ENCODE measurements at regions not wholly inside any gene's neighbourhood (a gene's known extent, or its start where the extent isn't known, plus 50 kb on each side); places are given as distances from the start of the nearest gene placed in this dataset.

GRCh38 chr1:221456918-221457317 is 285.0 kb downstream of the DUSP10 start:
- no peak overlapping the region for H3K27ac ChIP-seq
- no peak overlapping the region for H3K4me3 ChIP-seq (ENCODE audit: low read depth, low read length)
- DNase-seq, result no peak
- TF ChIP-seq, protein P1, sequence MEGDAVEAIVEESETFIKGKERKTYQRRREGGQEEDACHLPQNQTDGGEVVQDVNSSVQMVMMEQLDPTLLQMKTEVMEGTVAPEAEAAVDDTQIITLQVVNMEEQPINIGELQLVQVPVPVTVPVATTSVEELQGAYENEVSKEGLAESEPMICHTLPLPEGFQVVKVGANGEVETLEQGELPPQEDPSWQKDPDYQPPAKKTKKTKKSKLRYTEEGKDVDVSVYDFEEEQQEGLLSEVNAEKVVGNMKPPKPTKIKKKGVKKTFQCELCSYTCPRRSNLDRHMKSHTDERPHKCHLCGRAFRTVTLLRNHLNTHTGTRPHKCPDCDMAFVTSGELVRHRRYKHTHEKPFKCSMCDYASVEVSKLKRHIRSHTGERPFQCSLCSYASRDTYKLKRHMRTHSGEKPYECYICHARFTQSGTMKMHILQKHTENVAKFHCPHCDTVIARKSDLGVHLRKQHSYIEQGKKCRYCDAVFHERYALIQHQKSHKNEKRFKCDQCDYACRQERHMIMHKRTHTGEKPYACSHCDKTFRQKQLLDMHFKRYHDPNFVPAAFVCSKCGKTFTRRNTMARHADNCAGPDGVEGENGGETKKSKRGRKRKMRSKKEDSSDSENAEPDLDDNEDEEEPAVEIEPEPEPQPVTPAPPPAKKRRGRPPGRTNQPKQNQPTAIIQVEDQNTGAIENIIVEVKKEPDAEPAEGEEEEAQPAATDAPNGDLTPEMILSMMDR (IDR thresholded peaks at IDR 0.05; ENCODE audit: low read depth, low read length), result no peak
- no peaks in the 10 kb centered on the region for H3K9me3 ChIP-seq (ENCODE audit: severe bottlenecking)
- H3K36me3 ChIP-seq, result no peaks in the 10 kb centered on the region
- H3K27me3 ChIP-seq (ENCODE audit: insufficient read depth, low read depth, severe bottlenecking), result no peaks in the 10 kb centered on the region

- Histone ChIP-seq H3K36me3 (no peaks in the 10 kb centered on the region), H3K27ac (no peak overlapping the region), H3K27me3 (ENCODE audit: insufficient read depth, low read depth, severe bottlenecking) (no peaks in the 10 kb centered on the region), H3K9me3 (ENCODE audit: severe bottlenecking) (no peaks in the 10 kb centered on the region), H3K4me3 (ENCODE audit: low read depth, low read length) (no peak overlapping the region)
- DNase-seq, result no peak
- TF ChIP-seq, protein P1 (IDR thresholded peaks at IDR 0.05; ENCODE audit: low read depth, low read length), result no peak
These were observed 284.0 kb downstream of the DUSP10 start for GRCh38 chr1:221457685-221458446.

DNA sequence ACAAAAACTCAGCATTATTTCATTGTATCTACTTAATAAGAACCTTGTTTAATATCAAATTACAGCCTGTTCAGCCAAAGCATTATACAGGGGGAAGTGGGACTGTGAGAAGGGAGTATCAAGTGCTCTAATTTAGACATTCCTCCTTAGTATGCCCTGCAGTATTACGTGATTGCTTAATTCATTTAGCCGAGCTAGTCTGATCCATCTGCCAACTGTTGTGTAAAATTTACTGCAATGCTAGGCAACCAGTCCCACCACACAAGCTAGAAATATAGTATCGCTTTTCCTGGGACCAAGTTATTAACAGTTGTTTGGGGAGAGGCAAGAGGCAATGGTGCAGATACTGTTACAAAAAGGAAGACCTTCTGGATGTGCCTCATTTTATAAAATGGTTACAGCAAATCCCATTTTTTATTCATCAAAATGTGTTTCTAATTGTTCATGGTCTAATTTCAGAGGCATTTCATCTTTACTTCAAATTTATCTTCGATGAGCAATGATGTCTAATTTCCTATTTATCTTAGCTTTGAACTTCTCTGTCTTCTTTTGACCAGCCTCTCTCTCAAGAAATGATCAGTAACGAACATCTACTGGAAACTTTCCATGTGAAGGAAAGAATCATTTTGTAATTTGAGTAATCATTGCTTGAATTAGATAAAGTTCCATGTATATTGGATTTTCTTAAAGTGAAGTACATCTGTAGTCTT is 283.3 kb downstream of the DUSP10 start:
- H3K4me3 ChIP-seq (ENCODE audit: low read depth, low read length), result no peak overlapping the region
- TF ChIP-seq, protein P1 (IDR thresholded peaks at IDR 0.05; ENCODE audit: low read depth, low read length), result no peak
- no peaks in the 10 kb centered on the region for H3K27me3 ChIP-seq (ENCODE audit: insufficient read depth, low read depth, severe bottlenecking)
- no peaks in the 10 kb centered on the region for H3K9me3 ChIP-seq (ENCODE audit: severe bottlenecking)
- no peak overlapping the region for H3K27ac ChIP-seq
- H3K36me3 ChIP-seq, result no peaks in the 10 kb centered on the region
- DNase-seq, result no peak

GRCh38 chr1:221459558-221459957 is 282.3 kb downstream of the DUSP10 start:
- Histone ChIP-seq H3K27me3 (ENCODE audit: insufficient read depth, low read depth, severe bottlenecking) (no peaks in the 10 kb centered on the region), H3K4me3 (ENCODE audit: low read depth, low read length) (no peak overlapping the region), H3K9me3 (ENCODE audit: severe bottlenecking) (no peaks in the 10 kb centered on the region), H3K27ac (no peak overlapping the region), H3K36me3 (no peaks in the 10 kb centered on the region)
- TF ChIP-seq, protein P1 (IDR thresholded peaks at IDR 0.05; ENCODE audit: low read depth, low read length), result no peak
- no peak for DNase-seq

DNA sequence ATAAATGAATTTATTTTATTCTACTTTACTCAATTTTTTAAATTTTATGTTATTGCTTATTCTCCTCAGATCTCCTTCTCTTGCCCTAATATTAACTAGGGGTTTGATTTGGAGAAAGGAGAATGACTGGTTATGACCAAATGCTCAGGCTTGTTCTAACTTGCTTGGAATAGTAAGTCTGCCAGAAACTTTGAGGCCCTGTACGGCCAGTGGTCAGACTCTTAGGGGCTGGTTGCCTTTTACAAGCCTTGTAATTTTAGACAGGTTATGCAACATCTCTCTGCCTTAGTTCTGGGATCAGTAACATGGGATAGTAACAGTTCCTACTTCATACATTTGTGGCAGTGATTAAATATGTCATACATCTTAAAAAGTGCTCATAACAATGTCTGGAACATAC is 279.5 kb downstream of the DUSP10 start:
- H3K4me3 ChIP-seq (ENCODE audit: low read depth, low read length), result no peak overlapping the region
- TF ChIP-seq, protein P1 (IDR thresholded peaks at IDR 0.05; ENCODE audit: low read depth, low read length), result no peak
- no peak for DNase-seq
- H3K9me3 ChIP-seq (ENCODE audit: severe bottlenecking), result no peaks in the 10 kb centered on the region
- H3K27me3 ChIP-seq (ENCODE audit: insufficient read depth, low read depth, severe bottlenecking), result no peaks in the 10 kb centered on the region
- no peak overlapping the region for H3K27ac ChIP-seq
- no peaks in the 10 kb centered on the region for H3K36me3 ChIP-seq
